Activated T-helper 2 cell treated with anti-CD3 and anti-CD28 coated beads, Interferon-gamma antibody, Interleukin-2, Interleukin-4, amounts not matched to agents 10 μg/mL and 5 μg/mL and 100 μg/mL, durations not matched to agents 14 hours and 24 hours and 36 hours (primary cell): ENCODE measurements at regions not wholly inside any gene's neighbourhood (a gene's known extent, or its start where the extent isn't known, plus 50 kb on each side); places are given as distances from the start of the nearest gene placed in this dataset.
"Not testable (repeated sequence)": the region's sequence is repeated elsewhere in the genome, so short reads cannot be mapped to it uniquely, and the experiment has no call there.

Source experiments
- DNase-seq: peaks from one replicate; pipeline ENCODE4 v3.0.0; 2021; ENCODE audit warnings: low spot score
- H3K27ac Mint-ChIP-seq: one replicate; pipeline ENCODE4 v1.8.0; 2021; ENCODE audit warnings: mixed read lengths
- H3K27me3 Mint-ChIP-seq: one replicate; pipeline ENCODE4 v1.8.0; 2021; ENCODE audit warnings: low read depth, mixed read lengths
- H3K36me3 Mint-ChIP-seq: one replicate; pipeline ENCODE4 v1.8.0; 2021; ENCODE audit warnings: low read depth, mixed read lengths
- H3K4me1 Mint-ChIP-seq: one replicate; pipeline ENCODE4 v1.8.0; 2021; ENCODE audit warnings: low read depth, mixed read lengths
- H3K4me3 Mint-ChIP-seq: one replicate; pipeline ENCODE4 v1.8.0; 2021; ENCODE audit warnings: low read depth, mild to moderate bottlenecking, moderate library complexity, mixed read lengths
- H3K9me3 Mint-ChIP-seq: one replicate; pipeline ENCODE4 v1.8.0; 2021; ENCODE audit warnings: mixed read lengths
- intact Hi-C: fragments of 100-400 bp; cut with micrococcal nuclease; formaldehyde crosslinking; loops from one replicate; pipeline ENCODE4 v1.15.1; 2023

DNA sequence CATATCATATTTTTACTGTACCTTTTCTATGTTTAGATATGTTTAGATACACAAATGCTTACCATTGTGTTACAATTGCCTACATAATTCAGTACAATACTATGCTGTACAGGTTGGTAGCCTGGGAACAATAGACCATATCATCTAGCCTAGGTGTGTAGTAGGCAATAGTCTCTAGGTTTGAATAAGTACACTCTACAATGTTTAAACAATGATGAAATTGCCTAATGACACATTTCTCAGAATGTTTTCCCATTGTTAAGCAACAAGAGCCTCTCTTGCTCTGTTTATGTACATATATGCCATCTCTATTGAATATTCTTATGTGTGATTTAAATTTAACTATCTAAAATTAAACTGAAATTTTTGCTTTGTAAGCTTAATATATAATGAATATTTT is 209.6 kb upstream of the ST8SIA4 start:
- no peak overlapping the region for H3K4me3 Mint-ChIP-seq
- H3K4me1 Mint-ChIP-seq = no peaks in the 10 kb centered on the region
- no peaks in the 10 kb centered on the region for H3K9me3 Mint-ChIP-seq
- intact Hi-C loops = no loop called here
- no peak overlapping the region for H3K27ac Mint-ChIP-seq
- H3K36me3 Mint-ChIP-seq = no peaks in the 10 kb centered on the region
- DNase-seq = no peak
- H3K27me3 Mint-ChIP-seq = no peaks in the 10 kb centered on the region

DNA sequence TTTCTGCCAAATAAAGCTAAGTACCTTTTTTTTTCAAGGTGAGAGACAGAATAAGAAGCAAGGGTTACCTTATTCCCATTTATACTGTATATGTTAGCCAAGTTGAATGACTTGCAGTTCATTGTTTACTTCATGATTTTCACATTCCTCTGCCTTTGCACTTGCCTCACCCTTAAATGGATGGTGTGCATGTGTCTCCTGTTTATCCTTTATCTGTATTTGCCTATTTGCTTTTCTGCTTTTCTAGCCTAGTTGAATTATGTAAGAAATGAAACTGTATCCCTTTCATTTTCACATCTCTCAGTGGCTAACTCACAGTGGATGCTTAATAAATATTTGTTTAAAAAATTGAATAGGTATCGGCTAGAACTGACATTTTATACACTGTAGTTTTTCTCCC is 200.8 kb upstream of the ST8SIA4 start:
- Mint-ChIP-seq H3K27ac (no peak overlapping the region), H3K4me1 (no peaks in the 10 kb centered on the region), H3K36me3 (no peaks in the 10 kb centered on the region), H3K9me3 (no peaks in the 10 kb centered on the region), H3K27me3 (peaks cover 2% of the 10 kb centered on the region), H3K4me3 (no peak overlapping the region)
- intact Hi-C loops = no loop called here
- DNase-seq = no peak

- Mint-ChIP-seq H3K36me3 (no peaks in the 10 kb centered on the region), H3K4me1 (no peaks in the 10 kb centered on the region)
Observed at GRCh38 chr5:101102506-101102905, 199.4 kb upstream of the ST8SIA4 start.

DNA sequence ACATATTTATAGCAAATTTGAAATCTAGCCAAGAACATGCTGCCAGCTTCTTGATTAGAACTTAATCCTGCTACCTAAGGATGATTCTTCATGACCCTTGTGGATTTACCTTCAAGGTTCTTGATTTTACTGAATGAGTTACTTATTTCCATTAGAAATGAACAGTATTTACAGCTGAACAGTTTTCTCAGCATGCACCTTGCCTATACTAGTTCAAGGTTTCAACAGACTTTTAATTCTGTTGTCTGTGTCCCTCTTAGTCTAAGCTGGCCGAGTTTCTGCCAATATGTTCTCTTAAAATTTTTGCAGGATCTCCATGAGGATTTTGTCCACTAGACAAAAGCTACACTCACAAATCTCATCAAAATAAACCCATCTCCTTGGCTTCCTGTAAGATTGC is 188.8 kb upstream of the ST8SIA4 start:
- intact Hi-C loops = no loop called here
- Mint-ChIP-seq H3K27ac (no peak overlapping the region), H3K4me1 (no peaks in the 10 kb centered on the region), H3K9me3 (no peaks in the 10 kb centered on the region), H3K27me3 (no peaks in the 10 kb centered on the region), H3K4me3 (no peak overlapping the region), H3K36me3 (no peaks in the 10 kb centered on the region)
- DNase-seq = no peak

More at GRCh38 chr5:101102506-101102905, 199.4 kb upstream of the ST8SIA4 start:
- H3K27me3 Mint-ChIP-seq = peaks cover 2% of the 10 kb centered on the region
- DNase-seq = no peak
- H3K27ac Mint-ChIP-seq = no peak overlapping the region
- H3K9me3 Mint-ChIP-seq = no peaks in the 10 kb centered on the region
- H3K4me3 Mint-ChIP-seq = no peak overlapping the region
- intact Hi-C loops = no loop called here

- Mint-ChIP-seq H3K27ac (no peak overlapping the region), H3K27me3 (no peaks in the 10 kb centered on the region), H3K4me1 (no peaks in the 10 kb centered on the region), H3K4me3 (no peak overlapping the region), H3K9me3 (no peaks in the 10 kb centered on the region), H3K36me3 (no peaks in the 10 kb centered on the region)
- no peak for DNase-seq
- intact Hi-C loops = no loop called here
Observed at GRCh38 chr5:101084353-101084752, 181.3 kb upstream of the ST8SIA4 start.

- Mint-ChIP-seq H3K27ac (no peak overlapping the region), H3K4me3 (no peak overlapping the region), H3K4me1 (no peaks in the 10 kb centered on the region), H3K36me3 (no peaks in the 10 kb centered on the region), H3K9me3 (no peaks in the 10 kb centered on the region), H3K27me3 (no peaks in the 10 kb centered on the region)
- DNase-seq = no peak
- intact Hi-C loops = no loop called here
Observed at GRCh38 chr5:101080462-101081240, 177.6 kb upstream of the ST8SIA4 start.

DNA sequence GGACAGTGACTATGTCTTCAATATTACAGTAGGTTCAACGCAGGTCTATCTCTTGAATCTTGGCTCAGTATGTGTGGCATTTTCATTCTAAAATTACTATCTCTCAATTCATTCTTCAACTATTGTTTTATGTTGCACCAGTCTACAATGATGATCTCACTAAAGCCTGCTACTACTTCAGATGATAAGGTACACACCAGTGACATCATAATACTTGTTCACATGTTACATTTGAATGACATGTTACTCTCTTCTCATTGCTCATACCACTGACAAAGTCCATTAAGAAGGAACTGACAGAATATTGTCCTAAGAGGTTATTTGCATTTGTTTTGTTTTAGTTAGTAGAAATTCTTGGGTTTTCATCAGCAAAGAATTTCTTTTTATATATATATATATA is 165.2 kb upstream of the ST8SIA4 start:
- no peaks in the 10 kb centered on the region for H3K27me3 Mint-ChIP-seq
- no peaks in the 10 kb centered on the region for H3K36me3 Mint-ChIP-seq
- no peaks in the 10 kb centered on the region for H3K4me1 Mint-ChIP-seq
- intact Hi-C loops = no loop called here
- no peak overlapping the region for H3K4me3 Mint-ChIP-seq
- peaks cover 3% of the 10 kb centered on the region for H3K9me3 Mint-ChIP-seq
- DNase-seq = no peak
- H3K27ac Mint-ChIP-seq = no peak overlapping the region

DNA sequence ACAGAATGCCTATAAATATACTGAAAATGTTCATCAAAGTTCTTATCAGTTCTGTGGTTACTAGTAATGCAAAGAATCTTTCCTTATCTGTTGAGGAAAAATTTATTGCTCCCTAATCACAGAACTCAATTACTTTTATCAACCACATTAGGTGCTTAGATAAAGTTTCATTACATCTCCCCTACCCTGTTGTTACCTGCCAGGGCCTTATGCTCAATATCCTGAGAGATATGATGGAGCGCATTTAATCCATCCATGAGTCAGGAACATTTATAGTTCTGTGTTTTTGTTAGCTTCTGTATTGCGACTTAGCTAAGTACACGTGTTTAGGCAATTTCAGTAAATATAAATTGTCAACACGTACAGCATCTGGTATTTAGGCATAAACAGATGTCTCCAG is 164.3 kb upstream of the ST8SIA4 start:
- no peak for DNase-seq
- peaks cover 12% of the 10 kb centered on the region for H3K9me3 Mint-ChIP-seq
- no peaks in the 10 kb centered on the region for H3K27me3 Mint-ChIP-seq
- intact Hi-C loops = no loop called here
- no peaks in the 10 kb centered on the region for H3K4me1 Mint-ChIP-seq
- no peaks in the 10 kb centered on the region for H3K36me3 Mint-ChIP-seq
- no peak overlapping the region for H3K27ac Mint-ChIP-seq
- H3K4me3 Mint-ChIP-seq = no peak overlapping the region

DNA sequence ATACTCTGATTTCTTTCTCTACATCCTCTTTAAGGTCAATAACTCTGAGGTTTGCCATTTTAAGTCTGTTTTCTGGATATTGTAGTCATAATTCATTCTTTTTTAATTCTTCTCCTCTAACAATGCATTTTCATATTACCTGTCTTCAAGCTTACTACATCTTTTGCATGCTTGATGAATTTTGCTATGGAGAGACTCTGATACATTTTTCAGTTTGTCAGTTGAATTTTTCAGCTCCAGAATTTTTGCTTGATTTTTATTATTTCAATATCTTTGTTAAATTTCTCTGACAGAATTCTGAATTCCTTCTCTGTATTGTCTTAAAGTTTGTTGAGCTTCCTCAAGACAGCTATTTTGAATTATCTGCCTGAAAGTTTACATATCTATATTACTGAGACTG is 159.8 kb upstream of the ST8SIA4 start:
- H3K36me3 Mint-ChIP-seq = no peaks in the 10 kb centered on the region
- intact Hi-C loops = no loop called here
- DNase-seq = no peak
- no peak overlapping the region for H3K27ac Mint-ChIP-seq
- H3K4me1 Mint-ChIP-seq = no peaks in the 10 kb centered on the region
- no peaks in the 10 kb centered on the region for H3K27me3 Mint-ChIP-seq
- H3K9me3 Mint-ChIP-seq = peaks cover 21% of the 10 kb centered on the region
- H3K4me3 Mint-ChIP-seq = no peak overlapping the region

- Mint-ChIP-seq H3K4me3 (no peak overlapping the region), H3K9me3 (no peaks in the 10 kb centered on the region), H3K27me3 (peaks cover 3% of the 10 kb centered on the region), H3K4me1 (peaks cover 6% of the 10 kb centered on the region), H3K36me3 (no peaks in the 10 kb centered on the region), H3K27ac (no peak overlapping the region)
- intact Hi-C loops = loop anchor here (5.0 to 10.0 kb wide), 2 partner anchors 570 to 612 kb away; no protein-coding TSS in a partner anchor
- DNase-seq = no peak
Observed at GRCh38 chr5:101047181-101047580, 144.1 kb upstream of the ST8SIA4 start.

DNA sequence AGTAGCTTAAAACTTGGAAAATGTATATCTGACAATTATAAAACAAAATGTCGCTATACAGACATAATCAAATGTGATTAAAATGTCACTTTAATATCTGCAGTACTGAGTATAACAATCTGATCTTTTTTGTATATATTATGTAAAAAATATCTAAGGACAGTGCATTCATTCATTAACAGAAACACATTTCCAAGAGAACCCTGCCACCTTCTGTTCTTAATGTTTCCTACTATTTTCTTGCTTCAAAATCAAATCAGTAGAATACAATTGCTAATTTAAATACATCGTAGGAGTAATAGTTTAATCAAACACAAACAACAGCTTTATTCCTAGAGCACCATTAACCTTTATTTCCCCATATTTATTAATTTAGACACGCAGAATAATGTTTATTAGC is 142.6 kb upstream of the ST8SIA4 start:
- no peaks in the 10 kb centered on the region for H3K9me3 Mint-ChIP-seq

GRCh38 chr5:101040002-101040401 is 136.9 kb upstream of the ST8SIA4 start:
- intact Hi-C loops = loop anchor here (10.0 kb wide), 1 partner anchor 605 kb away; no protein-coding TSS in a partner anchor
- H3K36me3 Mint-ChIP-seq, H3K9me3 Mint-ChIP-seq, DNase-seq, H3K4me3 Mint-ChIP-seq, H3K4me1 Mint-ChIP-seq, H3K27ac Mint-ChIP-seq: not testable (repeated sequence)
- H3K27me3 Mint-ChIP-seq = peaks cover 20% of the 10 kb centered on the region

More for the DNA sequence above, 142.6 kb upstream of the ST8SIA4 start:
- H3K27me3 Mint-ChIP-seq = peaks cover 5% of the 10 kb centered on the region
- H3K27ac Mint-ChIP-seq = no peak overlapping the region
- intact Hi-C loops = loop anchor here (1.0 to 10.0 kb wide), 3 partner anchors 422 to 611 kb away; no protein-coding TSS in a partner anchor
- H3K4me1 Mint-ChIP-seq = peaks cover 6% of the 10 kb centered on the region
- no peak overlapping the region for H3K4me3 Mint-ChIP-seq
- no peaks in the 10 kb centered on the region for H3K36me3 Mint-ChIP-seq
- no peak for DNase-seq

GRCh38 chr5:101036778-101037177 is 133.7 kb upstream of the ST8SIA4 start:
- intact Hi-C loops = no loop called here
- H3K4me3 Mint-ChIP-seq = no peak overlapping the region
- H3K36me3 Mint-ChIP-seq = no peaks in the 10 kb centered on the region
- peaks cover 28% of the 10 kb centered on the region for H3K27me3 Mint-ChIP-seq
- no peak for DNase-seq
- no peak overlapping the region for H3K27ac Mint-ChIP-seq
- no peaks in the 10 kb centered on the region for H3K4me1 Mint-ChIP-seq
- peaks cover 6% of the 10 kb centered on the region for H3K9me3 Mint-ChIP-seq
